ENCODE measurements at regions not wholly inside any gene's neighbourhood (a gene's known extent, or its start where the extent isn't known, plus 50 kb on each side); places are given as distances from the start of the nearest gene placed in this dataset.

DNA sequence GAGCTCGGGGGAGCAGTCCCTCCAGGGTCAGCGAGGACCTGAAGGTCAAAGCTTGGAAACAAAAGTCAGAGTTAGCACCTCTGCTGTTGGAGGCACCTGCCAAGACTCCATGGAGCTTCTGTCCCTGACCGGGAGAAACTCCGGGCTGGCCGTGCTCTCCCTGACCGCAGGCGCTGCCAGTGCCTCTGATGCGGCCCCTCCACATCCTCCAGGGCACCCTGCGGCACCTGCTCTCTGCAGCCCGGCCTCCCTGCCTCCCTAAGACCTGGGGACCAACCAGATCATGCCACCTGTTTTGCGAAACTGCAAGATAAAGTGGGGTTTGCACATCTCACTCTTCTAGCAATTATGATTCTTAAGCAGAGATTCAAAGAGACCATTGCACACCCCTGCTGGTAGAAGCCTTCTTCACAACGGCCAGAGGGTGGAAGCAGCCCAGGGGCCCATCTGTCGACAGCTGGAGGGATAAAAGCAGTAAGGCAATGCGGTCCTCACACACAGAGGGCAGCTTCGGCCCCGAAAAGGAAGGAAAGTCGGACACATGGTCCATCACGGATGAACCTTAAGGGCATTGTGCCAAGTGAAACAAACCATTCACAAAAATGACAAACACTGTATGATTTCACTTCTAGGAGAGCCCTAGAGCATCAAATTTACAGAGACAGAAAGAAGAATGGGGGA is 477.1 kb downstream of the BRD1 start:
- TF ChIP-seq, protein P1, sequence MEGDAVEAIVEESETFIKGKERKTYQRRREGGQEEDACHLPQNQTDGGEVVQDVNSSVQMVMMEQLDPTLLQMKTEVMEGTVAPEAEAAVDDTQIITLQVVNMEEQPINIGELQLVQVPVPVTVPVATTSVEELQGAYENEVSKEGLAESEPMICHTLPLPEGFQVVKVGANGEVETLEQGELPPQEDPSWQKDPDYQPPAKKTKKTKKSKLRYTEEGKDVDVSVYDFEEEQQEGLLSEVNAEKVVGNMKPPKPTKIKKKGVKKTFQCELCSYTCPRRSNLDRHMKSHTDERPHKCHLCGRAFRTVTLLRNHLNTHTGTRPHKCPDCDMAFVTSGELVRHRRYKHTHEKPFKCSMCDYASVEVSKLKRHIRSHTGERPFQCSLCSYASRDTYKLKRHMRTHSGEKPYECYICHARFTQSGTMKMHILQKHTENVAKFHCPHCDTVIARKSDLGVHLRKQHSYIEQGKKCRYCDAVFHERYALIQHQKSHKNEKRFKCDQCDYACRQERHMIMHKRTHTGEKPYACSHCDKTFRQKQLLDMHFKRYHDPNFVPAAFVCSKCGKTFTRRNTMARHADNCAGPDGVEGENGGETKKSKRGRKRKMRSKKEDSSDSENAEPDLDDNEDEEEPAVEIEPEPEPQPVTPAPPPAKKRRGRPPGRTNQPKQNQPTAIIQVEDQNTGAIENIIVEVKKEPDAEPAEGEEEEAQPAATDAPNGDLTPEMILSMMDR (IDR thresholded peaks at IDR 0.05; ENCODE audit: low read depth, low read length): no peak
- DNase-seq (ENCODE audit: extremely low read depth, low read depth): no peak

DNA sequence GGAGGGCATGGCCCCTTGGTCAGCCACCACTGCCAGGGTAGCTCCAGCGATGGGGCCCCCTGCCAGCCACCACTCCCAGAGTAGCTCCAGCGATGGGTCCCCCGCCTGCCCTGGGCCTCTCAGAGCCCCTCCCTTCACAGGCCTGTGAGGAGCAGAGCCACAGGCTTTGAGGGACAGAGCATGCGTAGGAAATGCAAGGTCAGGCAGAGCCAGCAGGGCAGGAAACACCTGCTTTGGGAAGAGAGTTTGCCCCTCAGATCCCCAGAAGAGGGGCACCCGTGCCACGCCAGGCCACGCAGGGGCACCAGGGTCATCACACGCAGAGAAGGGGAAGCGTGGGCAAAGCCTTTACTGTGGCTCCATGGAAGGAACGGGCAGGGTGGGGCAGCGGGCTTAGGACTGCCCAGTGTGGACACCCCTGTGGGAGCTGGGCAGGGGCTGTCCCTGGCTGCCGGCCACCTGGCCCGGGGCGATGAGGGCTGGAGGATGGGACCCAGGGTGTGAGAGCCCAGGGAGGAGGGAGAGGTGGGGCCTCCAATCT is 477.8 kb downstream of the BRD1 start:
- TF ChIP-seq, protein P1 (IDR thresholded peaks at IDR 0.05; ENCODE audit: low read depth, low read length): no peak
- no peak for DNase-seq (ENCODE audit: extremely low read depth, low read depth)

DNA sequence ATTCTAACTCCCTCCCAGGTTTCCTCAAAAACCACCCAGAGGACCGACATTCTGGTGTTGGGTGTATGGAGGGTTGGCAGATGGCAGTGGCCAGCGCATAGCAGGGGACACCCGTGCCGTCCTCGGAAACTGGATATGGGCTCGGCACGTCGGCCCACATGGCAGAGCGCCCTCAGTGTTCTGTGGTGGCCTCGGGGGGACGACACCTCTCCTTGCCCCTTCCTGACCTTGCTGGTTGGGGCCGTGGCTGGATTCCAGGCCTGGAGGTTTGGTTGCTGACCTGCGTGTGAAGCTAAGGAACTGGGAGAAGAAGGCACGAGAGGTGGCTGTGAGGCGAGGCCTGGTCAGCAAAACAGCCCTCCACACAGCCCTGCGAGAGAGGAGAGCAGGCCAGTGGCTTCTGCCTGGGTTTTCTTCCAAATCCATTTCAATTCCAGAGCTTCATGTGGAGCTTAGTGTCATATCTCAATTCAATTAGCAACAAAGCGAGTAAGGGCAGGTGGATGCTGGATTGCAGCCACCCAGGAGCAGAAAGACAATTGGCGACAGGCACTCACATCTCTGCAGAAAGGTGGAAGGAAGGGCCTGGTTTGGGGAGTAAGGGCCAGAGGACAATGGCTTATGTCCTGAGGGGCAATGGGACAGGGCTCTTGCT is 478.4 kb downstream of the BRD1 start:
- TF ChIP-seq, protein P1 (IDR thresholded peaks at IDR 0.05; ENCODE audit: low read depth, low read length): no peak
- no peak for DNase-seq (ENCODE audit: extremely low read depth, low read depth)

DNA sequence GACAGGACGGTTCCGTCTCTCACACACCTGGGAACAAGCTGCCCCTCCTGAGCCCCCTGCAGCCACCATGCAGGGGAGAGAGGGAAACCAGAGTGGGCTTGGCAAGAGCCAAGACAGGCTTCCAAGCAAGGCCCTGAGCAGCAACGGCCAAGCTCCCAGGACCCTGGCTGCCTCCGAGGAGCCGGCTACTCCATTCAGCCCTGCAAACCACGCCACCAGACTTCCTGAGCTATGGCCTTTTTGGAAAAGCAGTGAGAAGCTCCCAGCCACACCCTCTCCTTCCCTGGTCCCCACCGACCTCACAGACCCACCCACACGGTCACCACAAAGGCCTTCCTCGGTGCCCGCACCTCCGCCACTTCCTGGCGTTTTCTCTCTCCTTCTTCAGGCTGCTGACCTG is 479.0 kb downstream of the BRD1 start:
- TF ChIP-seq, protein P1 (IDR thresholded peaks at IDR 0.05; ENCODE audit: low read depth, low read length): no peak

DNA sequence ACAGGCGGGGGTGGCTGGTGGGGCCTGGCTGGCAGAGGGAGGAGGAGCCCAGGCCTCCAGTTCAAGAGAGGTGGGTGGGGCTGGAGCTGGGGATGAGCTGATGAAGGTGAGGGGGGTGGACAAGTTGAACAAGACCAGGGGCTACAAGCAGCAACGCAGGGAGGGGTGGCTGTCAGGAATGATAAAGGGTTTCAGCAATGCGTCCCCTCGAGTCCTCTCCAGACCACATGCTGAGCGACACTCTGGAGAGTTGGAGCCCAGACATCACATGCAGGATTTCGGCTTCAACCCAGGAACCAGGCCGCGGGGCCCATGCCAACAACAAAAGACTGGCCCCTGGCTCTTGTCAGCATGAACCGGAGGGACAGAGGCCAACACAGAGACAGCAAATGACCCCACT is 480.3 kb downstream of the BRD1 start:
- DNase-seq (ENCODE audit: extremely low read depth, low read depth): no peak
- TF ChIP-seq, protein P1 (IDR thresholded peaks at IDR 0.05; ENCODE audit: low read depth, low read length): no peak

More for the DNA sequence above, 479.0 kb downstream of the BRD1 start:
- no peak for DNase-seq (ENCODE audit: extremely low read depth, low read depth)

DNA sequence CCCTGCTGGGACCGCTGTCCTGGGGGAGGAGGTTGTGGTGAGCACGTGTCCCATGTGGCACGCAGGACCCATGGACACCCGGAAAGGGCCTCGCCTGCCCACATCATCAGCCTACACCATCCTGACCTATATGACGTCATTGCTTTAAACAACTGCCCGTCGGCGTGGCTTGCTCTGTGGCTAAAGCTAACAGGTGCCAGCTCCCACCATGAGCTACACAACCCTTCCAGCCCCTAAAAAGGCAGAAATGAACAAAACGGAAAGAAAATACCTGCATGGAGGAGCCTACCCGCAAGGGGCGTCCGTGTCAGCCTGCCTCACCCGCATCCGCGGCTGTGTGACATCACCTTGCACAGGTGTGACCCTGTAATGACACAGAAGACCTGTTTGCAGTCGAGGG is 481.8 kb downstream of the BRD1 start:
- TF ChIP-seq, protein P1 (IDR thresholded peaks at IDR 0.05; ENCODE audit: low read depth, low read length): no peak
- no peak for DNase-seq (ENCODE audit: extremely low read depth, low read depth)

DNA sequence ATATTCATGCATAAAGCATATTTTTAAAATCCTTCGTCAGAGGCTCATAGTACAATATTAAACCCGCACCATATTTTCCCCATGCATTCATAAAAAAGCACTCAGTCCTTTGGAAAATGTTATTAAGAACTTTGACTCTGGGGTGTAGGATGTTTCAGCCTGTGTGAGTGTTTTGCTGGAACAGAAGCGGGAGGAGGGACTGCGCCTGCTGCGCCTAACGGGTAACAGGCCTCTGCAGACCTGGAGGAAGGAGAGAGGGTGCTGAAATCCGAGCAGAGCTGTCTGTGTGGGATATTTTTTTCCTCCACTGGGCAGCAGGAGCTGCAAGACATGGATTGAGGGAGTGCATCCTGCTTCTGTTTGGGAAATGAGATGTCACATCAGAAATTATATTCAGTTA is 483.0 kb downstream of the BRD1 start:
- TF ChIP-seq, protein P1 (IDR thresholded peaks at IDR 0.05; ENCODE audit: low read depth, low read length): no peak
- no peak for DNase-seq (ENCODE audit: extremely low read depth, low read depth)
